SK-N-SH (cell line): ENCODE measurements at regions not wholly inside any gene's neighbourhood (a gene's known extent, or its start where the extent isn't known, plus 50 kb on each side); places are given as distances from the start of the nearest gene placed in this dataset.

ENCODE experiments used
- CTCF ChIA-PET: fragments of 300-600, 350-600 bp; formaldehyde crosslinking; extraction: SDS; loops from one replicate; lab custom pipeline; 2021; lab: Yijun Ruan, JAX
- POLR2A ChIA-PET: fragments of 350-600 bp; sonication (Branson Sonifier 250); formaldehyde crosslinking; extraction: SDS; loops from one replicate; lab custom pipeline; 2020; ENCODE audit warnings: antibody characterized with exemption, inconsistent platforms; lab: Yijun Ruan, JAX
- DNase-seq: peaks from one replicate; pipeline ENCODE4 v3.0.0; 2012
- H2AFZ ChIP-seq: fragments of 200-600 bp; sonication (generic); 2 replicates; pipeline ENCODE4 v1.8.1; 2016; ENCODE audit warnings: antibody characterized with exemption, mild to moderate bottlenecking, low read depth
- H3F3A ChIP-seq: fragments of 200-600 bp; sonication (generic); replicated peaks from 2 replicates; pipeline ENCODE3; 2016; ENCODE audit warnings: antibody characterized with exemption, mild to moderate bottlenecking; ENCODE audit not compliant: insufficient read depth
- H3K27ac ChIP-seq, 2 experiments: fragments of 200-500 bp in 1 of 2; fragments of 200-600 bp in 1 of 2; sonication (Bioruptor generic) in 1 of 2; sonication (generic), shearing (Covaris generic) in 1 of 2; 2 replicates each; pipeline versions ENCODE4 v1.5.1 to v1.6.1; 2014 to 2016; ENCODE audit warnings: low read depth in 2 of 2, inconsistent platforms in 1 of 2, low read length in 1 of 2, mild to moderate bottlenecking in 1 of 2, mixed read lengths in 1 of 2
- H3K27me3 ChIP-seq: fragments of 200-600 bp; sonication (generic), shearing (Covaris generic); 2 replicates; pipeline ENCODE4 v1.6.1; 2016; ENCODE audit warnings: mixed run types; ENCODE audit not compliant: insufficient read depth
- H3K36me3 ChIP-seq, 2 experiments: fragments of 200-500 bp in 1 of 2; fragments of 200-600 bp in 1 of 2; sonication (Bioruptor generic) in 1 of 2; sonication (generic) in 1 of 2; replicated peaks in 1 of 2; 2 replicates each; pipeline versions ENCODE3 to v1.5.1; 2014 to 2016; ENCODE audit warnings: low read length in 1 of 2, mild to moderate bottlenecking in 1 of 2; ENCODE audit not compliant: insufficient read depth in 2 of 2, control insufficient read depth in 1 of 2
- H3K4me1 ChIP-seq, 2 experiments: fragments of 200-500 bp in 1 of 2; fragments of 200-600 bp in 1 of 2; sonication (Bioruptor generic) in 1 of 2; sonication (generic), shearing (Covaris generic) in 1 of 2; 2 replicates each; pipeline versions ENCODE4 v1.5.1 to v1.6.1; 2014 to 2016; ENCODE audit warnings: low read depth in 1 of 2, low read length in 1 of 2, mixed run types in 1 of 2; ENCODE audit not compliant: insufficient read depth in 2 of 2, control insufficient read depth in 1 of 2
- H3K4me2 ChIP-seq: fragments of 200-600 bp; sonication (generic), shearing (Covaris generic); 2 replicates; pipeline ENCODE4 v1.6.1; 2017; ENCODE audit warnings: mixed run types
- H3K4me3 ChIP-seq, 2 experiments: fragments of 200-500 bp in 1 of 2; fragments of 200-600 bp in 1 of 2; sonication (Bioruptor generic) in 1 of 2; sonication (generic), shearing (Covaris generic) in 1 of 2; 2 replicates each; pipeline versions ENCODE4 v1.5.1 to v1.8.1; 2014 to 2016; ENCODE audit warnings: low read depth in 2 of 2, inconsistent platforms in 1 of 2, low read length in 1 of 2, mild to moderate bottlenecking in 1 of 2, mixed read lengths in 1 of 2, moderate library complexity in 1 of 2
- H3K79me2 ChIP-seq: fragments of 200-600 bp; sonication (generic); 2 replicates; pipeline ENCODE4 v1.8.1; 2017; ENCODE audit warnings: mild to moderate bottlenecking; ENCODE audit not compliant: insufficient read depth
- H3K9ac ChIP-seq: fragments of 200-600 bp; sonication (generic); 2 replicates; pipeline ENCODE4 v1.6.1; 2017; ENCODE audit warnings: mixed run types
- H3K9me2 ChIP-seq: fragments of 200-600 bp; sonication (generic); 2 replicates; pipeline ENCODE4 v1.6.1; 2017; ENCODE audit warnings: mixed run types
- H3K9me3 ChIP-seq: fragments of 200-600 bp; sonication (generic); 2 replicates; pipeline ENCODE4 v1.6.1; 2017; ENCODE audit warnings: mixed run types, mild to moderate bottlenecking, moderate library complexity
- H4K20me1 ChIP-seq: fragments of 200-600 bp; sonication (generic); 2 replicates; pipeline ENCODE4 v1.6.1; 2017; ENCODE audit warnings: mild to moderate bottlenecking, mixed run types; ENCODE audit not compliant: insufficient read depth
- CHD2 ChIP-seq: fragments of 150-350 bp; IDR thresholded peaks from 2 replicates; pipeline ENCODE4 v1.6.1; 2018; ENCODE audit warnings: low read length; ENCODE audit not compliant: partially characterized antibody
- ELF1 ChIP-seq: IDR thresholded peaks from 2 replicates; pipeline ENCODE4 v1.4.0; 2012
- EP300 ChIP-seq, 2 experiments: IDR thresholded peaks; 2 replicates each; pipeline versions ENCODE4 v1.4.0 to v1.6.1; 2012; ENCODE audit warnings: borderline replicate concordance in 1 of 2, low read depth in 1 of 2, low read length in 1 of 2
- FOXJ3 ChIP-seq: sonication (generic); formaldehyde crosslinking; IDR thresholded peaks from 2 replicates; pipeline ENCODE4 v1.5.1; 2020; ENCODE audit warnings: mild to moderate bottlenecking, missing genetic modification reagents
- JUND ChIP-seq: IDR thresholded peaks from 2 replicates; pipeline ENCODE4 v1.4.0; 2012
- MAX ChIP-seq: IDR thresholded peaks from 2 replicates; pipeline ENCODE4 v1.4.0; 2012; ENCODE audit warnings: low read depth
- NRF1 ChIP-seq: IDR thresholded peaks from 2 replicates; pipeline ENCODE4 v1.6.1; 2012; ENCODE audit warnings: low read depth, mild to moderate bottlenecking, low read length
- PBX3 ChIP-seq: IDR thresholded peaks from 2 replicates; pipeline ENCODE4; 2012
- POLR2AphosphoS5 ChIP-seq: IDR thresholded peaks from 2 replicates; pipeline ENCODE4 v1.6.1; 2012; ENCODE audit warnings: low read depth, low read length
- REST ChIP-seq: IDR thresholded peaks from 2 replicates; pipeline ENCODE4 v1.6.1; 2012; ENCODE audit warnings: mild to moderate bottlenecking, low read depth, low read length, moderate library complexity
- RXRA ChIP-seq: IDR thresholded peaks from 2 replicates; pipeline ENCODE4 v1.4.0; 2012; ENCODE audit warnings: low read depth, mild to moderate bottlenecking, borderline replicate concordance
- SIN3A ChIP-seq: IDR thresholded peaks from 2 replicates; pipeline ENCODE4 v1.6.1; 2012; ENCODE audit warnings: low read depth, mild to moderate bottlenecking, low read length, moderate library complexity, borderline replicate concordance
- TAF1 ChIP-seq: IDR thresholded peaks from 2 replicates; pipeline ENCODE4 v1.6.1; 2012; ENCODE audit warnings: low read depth, mild to moderate bottlenecking, low read length, moderate library complexity, borderline replicate concordance
- USF1 ChIP-seq: IDR thresholded peaks from 2 replicates; pipeline ENCODE4 v1.4.0; 2012; ENCODE audit warnings: low read depth, borderline replicate concordance
- USF2 ChIP-seq: fragments of 150-350 bp; IDR thresholded peaks from 2 replicates; pipeline ENCODE4 v1.6.1; 2017; ENCODE audit warnings: antibody characterized with exemption, low read length, low read depth, borderline replicate concordance
- ZBTB33 ChIP-seq: IDR thresholded peaks from 2 replicates; pipeline ENCODE4 v1.4.0; 2012; ENCODE audit warnings: low read depth, borderline replicate concordance
- WGBS: methylation state at CpG from one replicate; pipeline ENCODE4 v1.1.6; 2017; ENCODE audit warnings: low lambda C conversion rate; 5-methylcytosine and 5-hydroxymethylcytosine counted together

- no peaks in the 10 kb centered on the region for H3K27me3 ChIP-seq
- POLR2A ChIA-PET, result no interaction called here
- no peaks in the 10 kb centered on the region for H3K9me2 ChIP-seq
- H3K9ac ChIP-seq, result no peak overlapping the region
- H3K27ac ChIP-seq, result no peak overlapping the region
- no peaks in the 10 kb centered on the region for H3K9me3 ChIP-seq
- H3F3A ChIP-seq, result no peaks in the 10 kb centered on the region
- no peak overlapping the region for H2AFZ ChIP-seq
- H3K79me2 ChIP-seq, result no peaks in the 10 kb centered on the region
- H3K4me2 ChIP-seq, result no peak overlapping the region
- TF ChIP-seq POLR2AphosphoS5 (no peak), TAF1 (no peak), PBX3 (no peak), USF1 (no peak), ELF1 (no peak), RXRA (no peak), ZBTB33 (no peak), FOXJ3 (CRISPR knock-in tag) (no peak), NRF1 (no peak), EP300 (IDR thresholded peaks at IDR 0.05; ENCODE audit: borderline replicate concordance in 1 of 2, low read depth in 1 of 2, low read length in 1 of 2) (no peak)
- CTCF ChIA-PET, result no interaction called here
- WGBS, result 47% methylated on average over 6 of the region's 6 CpGs
- no peaks in the 10 kb centered on the region for H4K20me1 ChIP-seq
- H3K36me3 ChIP-seq, result no peaks in the 10 kb centered on the region
- no peak overlapping the region for H3K4me3 ChIP-seq
- no peak for DNase-seq
- no peaks in the 10 kb centered on the region for H3K4me1 ChIP-seq
These were observed 119.7 kb upstream of the PPP2R2D start for GRCh38 chr10:131781076-131781475.

- Histone ChIP-seq H3K27me3 (no peaks in the 10 kb centered on the region), H3K27ac (no peak overlapping the region), H3K4me3 (no peak overlapping the region), H3K9me3 (no peaks in the 10 kb centered on the region), H3K79me2 (no peaks in the 10 kb centered on the region), H3K9me2 (no peaks in the 10 kb centered on the region), H3K9ac (no peak overlapping the region), H3K4me2 (no peak overlapping the region), H3F3A (no peaks in the 10 kb centered on the region), H3K36me3 (no peaks in the 10 kb centered on the region), H2AFZ (no peak overlapping the region), H4K20me1 (no peaks in the 10 kb centered on the region), H3K4me1 (no peaks in the 10 kb centered on the region)
- CTCF ChIA-PET, result no interaction called here
- WGBS, result 7% methylated on average over 1 of the region's 4 CpGs
- TF ChIP-seq USF2 (no peak), JUND (no peak), CHD2 (no peak), MAX (no peak), EP300 (IDR thresholded peaks at IDR 0.05; ENCODE audit: borderline replicate concordance in 1 of 2, low read depth in 1 of 2, low read length in 1 of 2) (no peak), SIN3A (no peak), REST (no peak)
- DNase-seq, result no peak
- POLR2A ChIA-PET, result no interaction called here
These were observed 119.0 kb upstream of the PPP2R2D start for GRCh38 chr10:131781791-131782190.
